Keratinocyte (primary cell): ENCODE measurements at regions not wholly inside any gene's neighbourhood (a gene's known extent, or its start where the extent isn't known, plus 50 kb on each side); places are given as distances from the start of the nearest gene placed in this dataset.

ENCODE experiments used
- CTCF ChIP-seq, 3 experiments: IDR thresholded peaks in 1 of 3; conservative IDR thresholded peaks in 1 of 3; optimal IDR thresholded peaks in 1 of 3; 2 replicates in 2 of 3; 3 replicates in 1 of 3; pipeline versions ENCODE3 to v1.5.1; 2011; ENCODE audit warnings: low read length in 3 of 3, mild to moderate bottlenecking in 3 of 3, moderate library complexity in 2 of 3, control low read depth in 1 of 3, inconsistent platforms in 1 of 3; ENCODE audit not compliant: insufficient read depth in 2 of 3; ENCODE audit errors: extremely low read depth in 1 of 3
- EZH2 ChIP-seq: IDR thresholded peaks from one replicate; pipeline ENCODE4 v1.6.1; 2012; ENCODE audit warnings: inconsistent platforms, mild to moderate bottlenecking, low read length, moderate library complexity

- TF ChIP-seq CTCF (optimal IDR thresholded peaks at IDR 0.05 in 1 of 3, IDR thresholded peaks at IDR 0.05 in 1 of 3, conservative IDR thresholded peaks at IDR 0.05 in 1 of 3; ENCODE audit: extremely low read depth in 1 of 3, insufficient read depth in 2 of 3, low read length in 3 of 3) (no peak), EZH2 (no peak)
Measured at GRCh38 chr21:35968564-35968963, 91.8 kb downstream of the SETD4 start.
